PC-3 (cell line): ENCODE measurements at regions not wholly inside any gene's neighbourhood (a gene's known extent, or its start where the extent isn't known, plus 50 kb on each side); places are given as distances from the start of the nearest gene placed in this dataset.

Experiments used
- ATAC-seq: fragments of 200-7000 bp; cut with Tn5 transposase; 2 replicates; pipeline ENCODE4 v1.9.1; 2020; ENCODE audit warnings: mild to moderate bottlenecking, moderate library complexity
- BruUV-seq: library from RNA; stranded (reverse); fragments of 400-500 nt; replicated peaks from 2 replicates; lab custom pipeline; 2021; lab: Mats Ljungman, UMichigan
- CTCF ChIA-PET: fragments of 300-600 bp; sonication (Branson Sonifier 250); formaldehyde crosslinking; loops from one replicate; lab custom pipeline; 2022; ENCODE audit warnings: antibody characterized with exemption; lab: Charles Lee
- POLR2A ChIA-PET: fragments of 300-600 bp; sonication (Branson Sonifier 250); formaldehyde crosslinking; loops from one replicate; lab custom pipeline; 2022; ENCODE audit warnings: antibody characterized with exemption; ENCODE audit not compliant: unreplicated experiment; lab: Charles Lee
- DNase-seq: peaks from one replicate; pipeline ENCODE4 v3.0.0-alpha.2; 2015
- H2AFZ ChIP-seq: fragments of 300-600 bp; sonication (generic); 2 replicates; pipeline ENCODE4 v1.6.0; 2016; ENCODE audit warnings: antibody characterized with exemption, low read length
- H3F3A ChIP-seq: fragments of 300-600 bp; sonication (generic); one replicate; pipeline ENCODE4 v1.6.0; 2017; ENCODE audit warnings: antibody characterized with exemption, low read length, control low read depth, mild to moderate bottlenecking; ENCODE audit not compliant: unreplicated experiment
- H3K27ac ChIP-seq: fragments of 300-600 bp; sonication (generic); 2 replicates; pipeline ENCODE4 v1.5.1; 2016; ENCODE audit warnings: mild to moderate bottlenecking, low read length
- H3K27me3 ChIP-seq: fragments of 300-600 bp; sonication (generic); 2 replicates; pipeline ENCODE4 v1.6.1; 2016; ENCODE audit warnings: low read length, mixed read lengths
- H3K36me3 ChIP-seq: fragments of 300-600 bp; sonication (generic); 2 replicates; pipeline ENCODE4 v1.6.1; 2016; ENCODE audit warnings: low read depth, mixed run types, low read length, mixed read lengths
- H3K4me1 ChIP-seq: fragments of 300-600 bp; sonication (generic); 2 replicates; pipeline ENCODE4 v1.5.1; 2016; ENCODE audit warnings: low read length; ENCODE audit not compliant: insufficient read depth
- H3K4me2 ChIP-seq: fragments of 300-600 bp; sonication (generic); 2 replicates; pipeline ENCODE4 v1.6.0; 2016; ENCODE audit warnings: low read length
- H3K4me3 ChIP-seq: fragments of 300-600 bp; sonication (generic); 2 replicates; pipeline ENCODE4 v1.5.1; 2016; ENCODE audit warnings: mild to moderate bottlenecking, low read length, mixed read lengths
- H3K79me2 ChIP-seq: fragments of 300-600 bp; sonication (generic); 2 replicates; pipeline ENCODE4 v1.6.1; 2017; ENCODE audit warnings: low read length, mixed read lengths
- H3K9ac ChIP-seq: fragments of 300-600 bp; sonication (generic); 2 replicates; pipeline ENCODE4 v1.6.0; 2016; ENCODE audit warnings: mild to moderate bottlenecking, low read length
- H3K9me2 ChIP-seq: fragments of 300-600 bp; sonication (generic); replicated peaks from 2 replicates; pipeline ENCODE4 v1.6.1; 2016; ENCODE audit warnings: mixed run types, low read length, mixed read lengths
- H3K9me3 ChIP-seq: fragments of 300-600 bp; sonication (generic); 2 replicates; pipeline ENCODE4 v1.6.1; 2016; ENCODE audit warnings: low read length, mixed read lengths
- H4K20me1 ChIP-seq: fragments of 300-600 bp; sonication (generic); 2 replicates; pipeline ENCODE4 v1.6.1; 2016; ENCODE audit warnings: low read length, mixed read lengths
- EZH2 ChIP-seq: fragments of 300-600 bp; sonication (generic); IDR thresholded peaks from one replicate; pipeline ENCODE4 v1.6.1; 2017; ENCODE audit warnings: antibody characterized with exemption, mild to moderate bottlenecking, low read length; ENCODE audit not compliant: unreplicated experiment
- EZH2phosphoT487 ChIP-seq: fragments of 300-600 bp; sonication (generic); IDR thresholded peaks from 2 replicates; pipeline ENCODE4 v1.6.1; 2018; ENCODE audit warnings: mild to moderate bottlenecking, antibody characterized with exemption, low read length, borderline replicate concordance
- intact Hi-C: fragments of 100-400 bp; cut with micrococcal nuclease; formaldehyde crosslinking; loops from 2 replicates; pipeline ENCODE4 v1.9.0; 2023
- TF ChIP-seq, protein P1 (sequence below): fragments of 300-600 bp; sonication (generic); conservative IDR thresholded peaks from 2 replicates; pipeline ENCODE4 v1.5.1; 2017; ENCODE audit warnings: antibody characterized with exemption, low read depth, mild to moderate bottlenecking, low read length

DNA sequence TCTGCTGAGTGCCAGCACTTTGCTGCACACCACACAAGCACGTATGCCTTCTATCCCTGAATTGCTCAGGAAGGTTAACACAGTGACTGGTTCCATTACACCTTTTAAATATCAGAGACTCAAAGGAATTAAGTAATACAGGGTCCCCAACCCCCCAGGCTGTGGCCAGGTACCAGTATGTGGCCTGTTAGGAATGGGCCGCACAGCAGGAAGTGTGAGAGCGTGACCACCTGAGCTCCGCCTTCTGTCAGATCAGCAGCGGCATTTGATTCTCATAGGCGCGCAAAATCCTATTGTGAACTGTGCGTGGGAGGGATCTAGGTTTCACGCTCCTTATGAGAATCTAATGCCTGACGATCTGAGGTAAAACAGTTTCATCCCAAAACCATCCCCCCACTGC is 194.5 kb downstream of the FOXO1 start:
- H3K9me3 ChIP-seq = no peaks in the 10 kb centered on the region
- H3K79me2 ChIP-seq = no peaks in the 10 kb centered on the region
- H2AFZ ChIP-seq = no peak overlapping the region
- H3K9ac ChIP-seq = no peak overlapping the region
- DNase-seq (no peak), ATAC-seq (no peak)
- H3K36me3 ChIP-seq = no peaks in the 10 kb centered on the region
- no peak overlapping the region for H3K27ac ChIP-seq
- H3K9me2 ChIP-seq = no peaks in the 10 kb centered on the region
- no peaks in the 10 kb centered on the region for H4K20me1 ChIP-seq
- CTCF ChIA-PET = no interaction called here
- no peak overlapping the region for H3K4me2 ChIP-seq
- TF ChIP-seq EZH2phosphoT487 (no peak), EZH2 (no peak)
- TF ChIP-seq, protein P1, sequence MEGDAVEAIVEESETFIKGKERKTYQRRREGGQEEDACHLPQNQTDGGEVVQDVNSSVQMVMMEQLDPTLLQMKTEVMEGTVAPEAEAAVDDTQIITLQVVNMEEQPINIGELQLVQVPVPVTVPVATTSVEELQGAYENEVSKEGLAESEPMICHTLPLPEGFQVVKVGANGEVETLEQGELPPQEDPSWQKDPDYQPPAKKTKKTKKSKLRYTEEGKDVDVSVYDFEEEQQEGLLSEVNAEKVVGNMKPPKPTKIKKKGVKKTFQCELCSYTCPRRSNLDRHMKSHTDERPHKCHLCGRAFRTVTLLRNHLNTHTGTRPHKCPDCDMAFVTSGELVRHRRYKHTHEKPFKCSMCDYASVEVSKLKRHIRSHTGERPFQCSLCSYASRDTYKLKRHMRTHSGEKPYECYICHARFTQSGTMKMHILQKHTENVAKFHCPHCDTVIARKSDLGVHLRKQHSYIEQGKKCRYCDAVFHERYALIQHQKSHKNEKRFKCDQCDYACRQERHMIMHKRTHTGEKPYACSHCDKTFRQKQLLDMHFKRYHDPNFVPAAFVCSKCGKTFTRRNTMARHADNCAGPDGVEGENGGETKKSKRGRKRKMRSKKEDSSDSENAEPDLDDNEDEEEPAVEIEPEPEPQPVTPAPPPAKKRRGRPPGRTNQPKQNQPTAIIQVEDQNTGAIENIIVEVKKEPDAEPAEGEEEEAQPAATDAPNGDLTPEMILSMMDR = no peak
- no TSS peak for BruUV-seq
- H3K4me1 ChIP-seq = 0 out of 2 replicates have a peak, but pooled peaks cover 4% of the 10 kb centered on the region
- POLR2A ChIA-PET = no interaction called here
- H3K4me3 ChIP-seq = no peak overlapping the region
- no peaks in the 10 kb centered on the region for H3K27me3 ChIP-seq
- no peaks in the 10 kb centered on the region for H3F3A ChIP-seq
- intact Hi-C loops = no loop called here

DNA sequence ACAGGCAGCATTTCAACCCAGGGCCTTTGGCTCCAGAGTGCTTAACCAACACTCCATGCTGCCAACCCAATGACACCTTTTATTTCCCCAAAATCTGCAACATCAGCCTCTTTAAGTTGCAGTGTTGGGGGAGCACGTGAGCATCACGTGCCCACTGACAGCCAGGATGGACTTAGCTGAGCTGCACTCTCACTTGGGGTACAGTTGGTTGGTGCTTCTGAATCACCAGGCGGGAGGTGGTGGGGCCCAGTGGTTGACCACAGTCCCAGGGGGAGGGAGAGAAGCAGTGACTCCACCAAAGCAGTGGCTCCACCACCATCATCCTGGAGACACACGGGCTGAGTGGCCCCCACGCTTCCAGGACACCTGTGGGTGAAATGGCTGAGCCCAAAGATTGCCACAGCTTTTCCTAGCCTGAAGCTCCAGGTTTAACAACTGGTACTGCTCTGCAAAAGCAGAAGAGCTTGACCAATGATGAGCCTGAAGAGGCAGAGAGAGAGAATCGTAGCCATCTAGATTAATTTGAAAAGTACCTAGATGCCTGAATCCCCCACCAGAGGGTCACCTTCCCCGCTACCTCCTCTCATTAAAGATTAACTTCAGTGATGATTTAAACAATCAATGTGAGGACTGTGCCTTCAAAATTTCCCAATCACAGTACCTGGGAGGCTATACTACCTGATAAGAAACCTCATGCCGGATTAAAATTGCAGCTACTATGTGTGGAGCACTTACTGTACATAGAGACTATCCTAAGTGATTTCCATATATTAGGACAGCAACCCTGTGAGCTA is 193.8 kb downstream of the FOXO1 start:
- Histone ChIP-seq H3K9me3 (no peaks in the 10 kb centered on the region), H3K4me2 (no peak overlapping the region), H2AFZ (no peak overlapping the region), H3K27ac (no peak overlapping the region), H3F3A (no peaks in the 10 kb centered on the region), H3K4me3 (no peak overlapping the region), H3K27me3 (no peaks in the 10 kb centered on the region), H3K9me2 (no peaks in the 10 kb centered on the region), H3K36me3 (no peaks in the 10 kb centered on the region), H3K4me1 (0 out of 2 replicates have a peak, but pooled peaks cover 4% of the 10 kb centered on the region), H3K9ac (no peak overlapping the region), H3K79me2 (no peaks in the 10 kb centered on the region), H4K20me1 (no peaks in the 10 kb centered on the region)
- intact Hi-C loops = no loop called here
- BruUV-seq = no TSS peak
- ChIA-PET POLR2A (no interaction called here), CTCF (no interaction called here)
- ATAC-seq = no peak
- no peak for DNase-seq
- TF ChIP-seq, protein P1 = no peak
- TF ChIP-seq EZH2 (no peak), EZH2phosphoT487 (no peak)

DNA sequence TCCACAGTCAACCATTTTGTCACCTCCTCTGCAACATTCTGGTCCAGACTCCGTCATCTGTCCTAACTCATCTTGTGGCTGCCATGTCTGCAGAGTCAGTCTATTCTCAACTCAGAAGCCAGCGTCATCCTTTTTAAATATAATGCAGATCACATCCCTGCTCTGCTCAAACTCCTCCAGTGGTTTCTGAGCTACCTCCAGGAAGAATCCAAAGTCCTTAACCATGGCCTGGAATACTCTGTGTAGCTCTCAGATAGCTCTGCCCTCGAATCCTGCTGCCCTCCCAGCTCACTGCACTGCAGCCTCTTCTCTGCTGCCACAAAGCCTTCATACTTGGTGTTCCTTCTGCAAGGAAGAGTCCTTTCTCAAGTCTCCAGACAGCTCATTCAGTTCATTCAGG is 190.8 kb downstream of the FOXO1 start:
- no peak for ATAC-seq
- POLR2A ChIA-PET = no interaction called here
- TF ChIP-seq EZH2phosphoT487 (no peak), EZH2 (no peak)
- TF ChIP-seq, protein P1 = no peak

More for the DNA sequence above, 190.8 kb downstream of the FOXO1 start:
- no peak overlapping the region for H2AFZ ChIP-seq
- no TSS peak for BruUV-seq
- no peak overlapping the region for H3K27ac ChIP-seq
- H3F3A ChIP-seq = no peaks in the 10 kb centered on the region
- intact Hi-C loops = no loop called here
- 0 out of 2 replicates have a peak, but pooled peaks cover 4% of the 10 kb centered on the region for H3K4me1 ChIP-seq
- H3K79me2 ChIP-seq = no peaks in the 10 kb centered on the region
- no peaks in the 10 kb centered on the region for H4K20me1 ChIP-seq
- no peaks in the 10 kb centered on the region for H3K9me3 ChIP-seq
- H3K4me3 ChIP-seq = no peak overlapping the region
- CTCF ChIA-PET = no interaction called here
- DNase-seq = no peak
- no peak overlapping the region for H3K9ac ChIP-seq
- H3K27me3 ChIP-seq = no peaks in the 10 kb centered on the region
- H3K9me2 ChIP-seq = no peaks in the 10 kb centered on the region
- no peaks in the 10 kb centered on the region for H3K36me3 ChIP-seq
- no peak overlapping the region for H3K4me2 ChIP-seq
